GM19463 (cell line): ENCODE measurements at regions not wholly inside any gene's neighbourhood (a gene's known extent, or its start where the extent isn't known, plus 50 kb on each side); places are given as distances from the start of the nearest gene placed in this dataset.

Experiments
- ATAC-seq: cut with Tn5 transposase; IDR thresholded peaks from one replicate; pipeline ENCODE4 v1.9.1; 2021; ENCODE audit warnings: mild to moderate bottlenecking, moderate library complexity; ENCODE audit not compliant: unreplicated experiment

- no peak for ATAC-seq
These were observed 100.8 kb upstream of the DIO3 start for GRCh38 chr14:101460521-101460920.

GRCh38 chr14:101460986-101461750 is 100.1 kb upstream of the DIO3 start:
- no peak for ATAC-seq

- ATAC-seq = no peak
These were observed 99.4 kb upstream of the DIO3 start for GRCh38 chr14:101461891-101462290.

- no peak for ATAC-seq
These were observed 98.3 kb upstream of the DIO3 start for GRCh38 chr14:101462726-101463565.

GRCh38 chr14:101463566-101464171 is 97.6 kb upstream of the DIO3 start:
- no peak for ATAC-seq

GRCh38 chr14:101464310-101464983 is 96.8 kb upstream of the DIO3 start:
- ATAC-seq = no peak

GRCh38 chr14:101464984-101465794 is 96.1 kb upstream of the DIO3 start:
- no peak for ATAC-seq

- ATAC-seq = no peak
These were observed 95.4 kb upstream of the DIO3 start for GRCh38 chr14:101465795-101466448.

- ATAC-seq = no peak
These were observed 94.7 kb upstream of the DIO3 start for GRCh38 chr14:101466456-101467180.

GRCh38 chr14:101467181-101467926 is 93.9 kb upstream of the DIO3 start:
- no peak for ATAC-seq

- ATAC-seq = no peak
These were observed 91.7 kb upstream of the DIO3 start for GRCh38 chr14:101469382-101470247.

GRCh38 chr14:101470266-101470665 is 91.0 kb upstream of the DIO3 start:
- no peak for ATAC-seq

GRCh38 chr14:101471723-101472517 is 89.4 kb upstream of the DIO3 start:
- ATAC-seq = no peak

- no peak for ATAC-seq
These were observed 88.8 kb upstream of the DIO3 start for GRCh38 chr14:101472518-101472849.

GRCh38 chr14:101473045-101473729 is 88.1 kb upstream of the DIO3 start:
- no peak for ATAC-seq
